Forelimb muscle (tissue), 1 donor: ENCODE measurements at regions not wholly inside any gene's neighbourhood (a gene's known extent, or its start where the extent isn't known, plus 50 kb on each side); places are given as distances from the start of the nearest gene placed in this dataset.

Source experiments
- DNase-seq: peaks from one replicate; pipeline ENCODE4 v3.0.0-alpha.2; 2013; ENCODE audit warnings: low read depth

- no peak for DNase-seq
Measured at GRCh38 chr10:31709476-31709875, 219.2 kb downstream of the ARHGAP12 start.

GRCh38 chr10:31709028-31709427, 219.6 kb downstream of the ARHGAP12 start:
- no peak for DNase-seq

DNA sequence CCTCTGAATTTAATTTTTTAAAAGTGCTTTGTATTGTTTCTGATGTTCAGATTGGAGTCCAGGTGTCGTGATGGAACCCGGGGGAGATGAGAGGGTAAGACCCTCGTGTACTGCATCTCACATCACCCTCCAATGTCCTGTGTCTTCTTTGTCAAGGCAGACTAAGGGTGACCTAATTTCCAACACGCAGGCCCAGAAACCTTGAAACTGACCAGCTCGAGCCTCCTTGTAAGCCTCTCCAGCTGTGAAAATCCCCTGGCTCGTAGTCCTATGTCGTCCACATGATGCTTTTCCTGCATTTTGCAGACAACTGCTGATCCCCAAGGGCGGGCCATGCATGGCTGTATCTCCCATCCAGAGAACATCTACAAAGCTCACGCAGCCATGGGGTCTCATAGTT, 220.2 kb downstream of the ARHGAP12 start:
- no peak for DNase-seq

DNA sequence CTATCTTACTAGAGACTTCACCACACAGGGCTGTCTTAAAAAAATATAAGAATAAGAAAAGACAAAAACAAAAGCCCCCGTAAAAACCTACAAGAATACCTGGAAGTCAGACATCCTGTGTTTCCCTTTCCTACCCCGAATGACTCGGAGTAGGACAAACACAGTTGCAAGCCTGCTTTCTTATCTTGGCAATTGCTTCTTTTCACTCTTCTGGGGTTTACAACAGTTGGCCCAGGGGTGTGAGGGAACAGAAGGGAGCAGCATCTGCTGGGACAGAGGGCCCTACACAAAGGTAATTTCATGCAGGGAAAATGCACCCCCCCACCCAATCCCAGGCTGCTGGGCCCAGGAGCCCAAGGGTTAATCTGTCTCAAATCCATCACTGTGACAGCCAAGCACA, 220.6 kb downstream of the ARHGAP12 start:
- DNase-seq: no peak

GRCh38 chr10:31707093-31708039, 221.3 kb downstream of the ARHGAP12 start:
- DNase-seq: peak; percentile 48

DNA sequence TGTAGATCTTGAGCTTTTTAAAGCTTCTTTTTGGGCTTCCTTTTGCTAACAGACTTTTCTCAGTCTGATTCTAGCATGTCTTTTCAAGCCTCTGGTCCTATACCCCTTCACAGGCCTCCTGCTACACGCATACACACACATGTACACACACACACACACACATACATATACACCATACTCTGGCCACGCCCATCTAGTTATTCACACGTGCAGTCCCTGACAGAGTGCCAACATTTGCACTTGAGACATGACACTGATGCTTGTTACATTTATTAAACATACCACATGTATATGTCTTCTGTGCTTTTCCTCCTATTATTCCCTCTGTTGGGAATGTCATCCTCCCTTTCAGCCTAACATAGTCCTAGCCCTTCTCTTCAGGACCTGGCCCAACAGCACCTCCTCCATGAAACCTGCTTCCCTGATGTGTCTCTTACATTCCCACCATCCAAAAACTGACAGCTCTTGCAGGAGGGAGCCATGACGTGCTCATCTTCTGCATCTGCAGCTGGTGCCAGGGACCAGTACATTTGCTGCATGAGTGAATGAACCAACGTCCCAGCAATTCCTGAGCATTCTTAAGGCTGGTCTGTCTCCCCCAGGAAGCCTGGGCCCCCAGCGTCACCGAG, 222.1 kb downstream of the ARHGAP12 start:
- DNase-seq: no peak

DNA sequence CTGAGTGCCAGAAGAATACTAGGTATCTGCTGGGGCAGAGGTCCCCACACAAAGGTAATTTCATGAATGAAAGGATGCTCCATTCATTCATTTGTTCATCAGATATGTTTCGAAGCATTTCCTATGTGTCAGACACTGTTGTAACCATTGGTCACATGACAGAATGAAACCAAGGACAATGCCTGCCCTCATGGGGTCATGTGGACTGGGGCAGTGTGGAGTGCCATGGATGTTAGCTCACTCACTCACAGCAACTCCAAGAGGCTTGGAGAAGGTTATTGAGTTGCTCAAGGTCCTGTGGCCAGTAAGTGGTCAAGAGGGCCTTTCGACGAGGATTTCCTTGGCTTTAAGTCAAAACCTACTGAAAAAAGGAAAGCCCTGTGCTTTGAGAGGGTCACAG, 223.5 kb downstream of the ARHGAP12 start:
- no peak for DNase-seq

DNA sequence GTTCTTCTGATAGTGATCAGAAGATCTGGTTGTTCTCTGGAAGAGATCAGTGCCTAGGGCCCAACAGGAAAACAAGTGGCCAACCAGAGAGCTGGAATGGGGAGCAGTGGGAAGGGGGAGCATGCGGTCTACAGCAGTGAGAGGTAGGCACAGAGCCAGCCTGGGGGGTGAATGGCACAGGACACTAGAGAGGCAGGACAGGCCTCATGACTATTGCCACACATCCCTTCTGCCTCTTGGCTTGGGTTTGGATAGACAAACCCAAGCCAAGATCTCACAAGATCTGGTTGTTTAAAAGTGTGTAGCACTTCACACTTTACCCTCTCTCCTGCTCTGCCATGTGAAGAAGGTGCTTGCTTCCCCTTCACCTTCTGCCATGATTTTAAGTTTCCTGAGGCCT, 224.4 kb downstream of the ARHGAP12 start:
- no peak for DNase-seq

- DNase-seq: no peak
Measured at GRCh38 chr10:31702954-31703353, 225.7 kb downstream of the ARHGAP12 start.

GRCh38 chr10:31702005-31702404, 226.6 kb downstream of the ARHGAP12 start:
- DNase-seq: no peak

DNA sequence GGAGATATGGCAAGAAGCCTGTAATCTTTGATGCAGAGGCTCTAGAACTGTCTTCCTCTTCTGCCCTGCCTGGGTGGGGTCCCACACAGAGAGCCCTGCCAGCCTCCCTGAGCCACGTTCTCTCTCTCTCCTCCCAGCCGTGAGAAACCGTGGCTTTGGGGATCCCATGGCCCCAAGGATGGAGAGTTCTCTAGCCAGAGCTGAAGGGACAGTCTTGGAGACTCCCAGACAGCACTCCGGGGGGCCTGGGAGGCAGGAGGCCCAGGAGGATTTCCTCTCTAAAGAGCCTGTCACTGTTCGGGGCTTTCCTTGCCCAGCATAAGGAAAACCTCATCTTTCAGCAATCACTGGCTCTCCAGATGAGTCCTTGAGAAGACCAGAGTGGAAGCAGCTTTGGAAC, 227.1 kb downstream of the ARHGAP12 start:
- DNase-seq: no peak

GRCh38 chr10:31700181-31700611, 228.4 kb downstream of the ARHGAP12 start:
- DNase-seq: no peak

DNA sequence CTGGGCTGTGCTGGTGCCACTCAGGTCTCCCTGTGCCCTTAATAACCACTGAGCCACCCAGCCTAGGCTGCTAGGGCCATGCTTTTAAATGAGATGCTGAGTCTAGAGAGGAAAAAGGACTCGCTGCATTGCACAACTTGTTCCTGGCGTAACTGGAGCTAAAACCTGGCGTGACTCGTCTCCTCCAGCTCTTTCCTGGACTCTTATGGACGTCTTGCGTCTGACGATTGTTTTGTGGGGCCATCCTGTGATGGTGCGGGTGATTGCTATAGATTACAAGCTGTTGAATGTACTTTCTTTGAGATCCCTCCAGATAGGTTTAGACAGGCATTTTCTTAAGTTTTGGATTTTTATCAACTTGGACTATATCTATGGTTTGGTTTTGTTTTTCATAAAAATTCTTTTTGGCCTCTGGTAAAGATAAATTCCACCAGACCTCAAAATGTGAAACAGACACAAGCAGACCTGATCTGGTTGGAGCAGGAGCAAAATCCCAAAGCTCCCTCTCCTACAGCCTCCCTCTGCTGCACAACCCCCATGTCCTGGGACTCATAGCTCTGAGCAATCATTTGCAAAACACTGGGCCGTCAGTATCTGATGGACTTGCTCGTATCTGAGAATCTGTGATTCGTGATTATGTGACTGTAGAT, 230.3 kb downstream of the ARHGAP12 start:
- DNase-seq: peak; percentile 79

DNA sequence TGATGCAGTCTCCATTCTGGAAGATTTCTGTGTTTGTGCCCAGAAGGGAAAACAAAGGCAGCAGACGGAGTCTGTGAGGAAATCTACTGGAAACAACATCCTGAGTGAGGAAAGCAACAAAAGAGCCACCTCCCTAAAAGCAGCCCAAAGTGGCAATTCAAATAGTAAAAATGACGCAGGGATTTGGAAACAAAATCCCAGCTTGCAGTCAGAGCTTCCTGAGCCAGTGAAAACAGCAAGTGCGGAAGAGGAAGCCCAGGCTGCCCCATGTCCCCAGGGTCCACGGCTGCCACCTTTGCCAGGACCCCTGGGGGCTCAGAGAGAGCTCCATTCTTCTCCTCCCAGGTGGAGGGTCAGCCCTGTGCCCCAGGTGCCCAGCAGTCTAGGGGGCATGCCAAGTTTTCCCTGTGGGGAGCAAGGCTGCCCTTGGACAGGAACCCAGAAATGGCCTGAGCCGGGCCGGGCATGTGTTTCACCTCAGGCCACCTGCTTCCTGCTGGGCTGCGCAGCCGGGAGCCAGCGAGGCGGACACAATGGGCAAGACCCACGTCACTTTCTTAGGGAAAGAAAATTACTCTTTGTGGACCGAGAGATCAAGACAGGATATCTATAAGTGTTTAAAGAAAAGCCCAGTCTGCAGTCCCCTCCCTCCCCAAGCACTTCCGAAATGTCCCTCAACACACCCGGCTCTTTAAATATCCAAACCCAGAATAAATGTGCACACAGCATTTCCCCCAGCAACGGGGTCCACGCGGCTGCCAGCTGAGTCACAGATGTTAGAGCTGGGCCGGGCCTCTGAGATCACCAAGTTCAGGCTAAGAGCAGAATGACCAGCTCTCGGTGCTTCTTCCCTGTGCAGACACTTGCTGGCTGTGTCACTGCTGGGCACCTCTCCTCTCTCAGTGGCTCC, 231.1 kb downstream of the ARHGAP12 start:
- peak; percentile 66 for DNase-seq

DNA sequence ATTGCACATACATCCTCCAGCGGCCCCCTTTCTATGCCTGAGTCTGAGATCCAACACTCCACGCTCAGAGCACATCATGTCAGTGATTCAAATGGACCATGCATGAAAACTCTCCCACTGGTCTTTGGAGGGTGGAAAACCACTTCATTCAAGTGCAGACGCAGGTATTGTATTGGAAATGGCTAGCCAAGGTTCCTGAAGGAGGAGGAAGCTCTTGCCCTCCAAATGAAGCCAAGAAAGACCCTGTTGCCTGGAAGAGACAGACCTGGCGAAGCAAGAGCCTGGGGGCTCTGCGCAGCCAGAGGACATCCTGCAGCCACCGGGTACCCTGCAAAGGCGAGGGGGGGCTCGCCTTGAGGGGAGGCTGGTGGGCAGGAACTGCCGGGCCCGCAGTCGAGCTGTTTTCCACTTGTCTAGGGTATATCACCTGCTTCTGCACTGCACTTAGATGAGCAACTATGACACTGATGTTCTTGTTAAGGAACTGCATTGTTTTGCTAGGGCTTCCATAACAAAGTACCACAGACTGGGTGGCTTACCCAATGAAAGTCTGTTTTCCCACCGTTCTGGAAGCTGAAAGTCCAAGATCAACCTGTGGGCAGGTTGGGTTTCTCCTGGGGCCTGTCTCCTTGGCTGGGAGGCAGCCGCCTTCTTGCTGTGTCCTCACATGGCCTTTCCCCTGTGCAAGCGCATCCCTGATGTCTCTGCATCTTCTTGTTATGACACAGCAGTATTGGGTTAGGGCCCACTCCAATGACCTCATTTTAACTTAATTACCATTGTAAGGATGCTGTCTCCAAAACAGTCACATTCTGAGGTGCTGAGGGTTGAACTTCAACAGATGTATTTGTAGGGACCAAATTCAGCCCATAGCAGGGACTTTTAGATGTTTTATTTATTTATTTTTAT, 233.4 kb downstream of the ARHGAP12 start:
- no peak for DNase-seq

DNA sequence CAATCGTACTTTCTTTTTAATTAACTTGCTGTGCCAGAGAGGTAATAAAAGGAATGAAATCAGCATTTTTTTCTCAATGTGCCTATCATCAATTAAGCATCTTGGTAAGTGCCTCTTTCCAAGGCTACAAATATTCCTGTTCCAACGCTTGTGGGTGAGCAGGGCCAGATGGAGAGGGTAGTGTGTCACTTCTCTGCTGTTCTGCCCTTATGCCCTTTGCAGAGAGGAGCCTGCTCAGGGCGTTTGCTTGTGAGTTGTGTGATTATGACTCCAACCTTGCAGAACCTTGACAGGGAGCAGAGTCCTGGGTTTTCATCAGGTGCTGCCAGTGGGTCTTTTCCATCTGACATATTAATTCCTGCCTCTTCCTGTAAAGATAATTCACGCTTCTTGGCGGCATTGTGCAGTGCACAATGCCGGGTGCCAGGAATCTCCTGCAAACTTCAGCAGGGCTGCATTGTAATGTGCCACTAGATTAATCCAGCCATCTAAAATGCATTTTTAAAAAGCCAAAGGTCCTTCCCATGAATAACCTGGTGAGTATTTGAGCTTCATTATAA, 234.4 kb downstream of the ARHGAP12 start:
- no peak for DNase-seq

GRCh38 chr10:31693491-31693890, 235.1 kb downstream of the ARHGAP12 start:
- DNase-seq: no peak

DNA sequence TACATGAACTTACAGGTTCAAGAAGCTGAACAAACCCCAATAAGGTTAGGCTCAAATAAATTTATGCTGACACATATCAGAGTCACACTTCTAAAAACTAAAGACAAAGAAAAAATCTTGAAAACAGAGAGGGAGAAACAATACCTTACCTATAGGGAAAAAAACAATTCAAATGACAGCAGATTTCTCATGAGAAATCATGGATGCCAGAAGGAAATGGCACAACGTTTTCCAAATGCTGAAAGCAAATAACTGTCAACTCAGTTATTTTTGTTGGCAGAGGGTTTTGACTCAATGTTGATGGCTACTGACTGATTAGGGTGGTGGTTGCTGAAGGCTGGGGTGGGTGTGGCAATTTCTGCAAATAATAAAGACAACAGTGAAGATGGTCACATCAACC, 239.4 kb downstream of the ARHGAP12 start:
- DNase-seq: no peak

DNA sequence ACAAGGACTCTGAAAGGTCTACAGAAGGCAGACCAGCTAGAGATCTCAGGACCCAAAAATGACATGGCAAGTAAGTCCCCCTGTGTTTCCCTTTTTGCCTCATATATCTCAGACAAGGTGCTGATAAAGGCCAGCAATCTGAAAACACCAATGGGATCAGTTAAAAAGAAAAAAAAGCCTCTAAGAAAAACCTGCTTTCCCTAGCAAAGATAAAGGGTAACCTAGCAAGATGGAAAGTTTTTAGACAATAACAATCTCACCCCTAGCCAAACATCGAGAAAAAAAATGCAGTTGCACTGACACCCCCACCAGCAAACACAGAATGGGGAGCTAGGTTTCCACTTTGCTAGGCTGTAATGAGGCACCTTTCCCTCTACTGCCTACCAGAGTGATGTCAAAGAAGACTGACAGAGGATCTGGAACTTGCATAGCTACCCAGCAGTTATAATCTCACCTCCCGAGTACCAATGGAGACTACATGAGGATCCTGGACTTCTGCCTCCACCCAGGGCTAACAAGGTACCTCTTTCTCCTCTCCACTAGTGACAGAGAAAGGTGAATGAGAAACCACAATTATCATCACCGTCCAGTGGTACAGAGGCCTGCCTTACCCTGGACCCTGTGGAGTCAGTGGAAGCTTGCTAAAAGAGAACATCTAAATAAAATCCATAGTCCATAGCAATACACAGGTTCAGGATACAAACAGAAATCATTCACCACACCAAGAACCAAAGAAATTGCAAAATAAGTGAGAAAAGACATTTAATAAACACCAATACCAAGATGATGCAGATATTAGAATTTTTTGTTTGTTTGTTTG, 240.8 kb downstream of the ARHGAP12 start:
- DNase-seq: no peak
